Dedifferentiated amniotic fluid mesenchymal stem cell (primary cell): ENCODE measurements at regions not wholly inside any gene's neighbourhood (a gene's known extent, or its start where the extent isn't known, plus 50 kb on each side); places are given as distances from the start of the nearest gene placed in this dataset.
"Not testable (repeated sequence)": the region's sequence is repeated elsewhere in the genome, so short reads cannot be mapped to it uniquely, and the experiment has no call there.

Experiments
- DNase-seq: peaks from one replicate; pipeline ENCODE4 v3.0.0-alpha.2; 2016; ENCODE audit errors: extremely low spot score

- DNase-seq: not testable (repeated sequence)
Measured at GRCh38 chr5:136545031-136545430, 179.7 kb upstream of the TRPC7 start.

GRCh38 chr5:136538534-136538933 is 173.2 kb upstream of the TRPC7 start:
- no peak for DNase-seq

GRCh38 chr5:136529081-136529480 is 163.7 kb upstream of the TRPC7 start:
- no peak for DNase-seq

- DNase-seq: no peak
Measured at GRCh38 chr5:136528481-136529030, 163.2 kb upstream of the TRPC7 start.

- no peak for DNase-seq
Measured at GRCh38 chr5:136527311-136527710, 162.0 kb upstream of the TRPC7 start.

- DNase-seq: no peak
Measured at GRCh38 chr5:136526791-136527190, 161.4 kb upstream of the TRPC7 start.

GRCh38 chr5:136526021-136526420 is 160.7 kb upstream of the TRPC7 start:
- no peak for DNase-seq

GRCh38 chr5:136525597-136525996 is 160.3 kb upstream of the TRPC7 start:
- DNase-seq: no peak

GRCh38 chr5:136522217-136522956 is 157.0 kb upstream of the TRPC7 start:
- no peak for DNase-seq

GRCh38 chr5:136521696-136522095 is 156.4 kb upstream of the TRPC7 start:
- no peak for DNase-seq

- DNase-seq: no peak
Measured at GRCh38 chr5:136518814-136519213, 153.5 kb upstream of the TRPC7 start.

GRCh38 chr5:136518174-136518573 is 152.8 kb upstream of the TRPC7 start:
- DNase-seq: no peak

GRCh38 chr5:136517755-136518154 is 152.4 kb upstream of the TRPC7 start:
- DNase-seq: no peak

GRCh38 chr5:136516637-136517036 is 151.3 kb upstream of the TRPC7 start:
- DNase-seq: no peak

GRCh38 chr5:136513430-136513829 is 148.1 kb upstream of the TRPC7 start:
- no peak for DNase-seq

GRCh38 chr5:136511046-136511445 is 145.7 kb upstream of the TRPC7 start:
- DNase-seq: no peak

- no peak for DNase-seq
Measured at GRCh38 chr5:136510481-136510880, 145.1 kb upstream of the TRPC7 start.

GRCh38 chr5:136506131-136506530 is 140.8 kb upstream of the TRPC7 start:
- DNase-seq: no peak

- DNase-seq: no peak
Measured at GRCh38 chr5:136501133-136501532, 135.8 kb upstream of the TRPC7 start.

- DNase-seq: no peak
Measured at GRCh38 chr5:136492587-136492986, 127.2 kb upstream of the TRPC7 start.

GRCh38 chr5:136491806-136492205 is 126.5 kb upstream of the TRPC7 start:
- no peak for DNase-seq

GRCh38 chr5:136484808-136485325 is 119.5 kb upstream of the TRPC7 start:
- no peak for DNase-seq

- DNase-seq: no peak
Measured at GRCh38 chr5:136482206-136482605, 116.9 kb upstream of the TRPC7 start.

- DNase-seq: no peak
Measured at GRCh38 chr5:136474466-136474865, 109.1 kb upstream of the TRPC7 start.
